Umbilical cord (tissue), 1 donor: ENCODE measurements at regions not wholly inside any gene's neighbourhood (a gene's known extent, or its start where the extent isn't known, plus 50 kb on each side); places are given as distances from the start of the nearest gene placed in this dataset.
"Not testable (repeated sequence)": the region's sequence is repeated elsewhere in the genome, so short reads cannot be mapped to it uniquely, and the experiment has no call there.

ENCODE experiments used
- DNase-seq: peaks from one replicate; pipeline ENCODE4 v3.0.0-alpha.2; 2015; ENCODE audit warnings: low spot score

DNA sequence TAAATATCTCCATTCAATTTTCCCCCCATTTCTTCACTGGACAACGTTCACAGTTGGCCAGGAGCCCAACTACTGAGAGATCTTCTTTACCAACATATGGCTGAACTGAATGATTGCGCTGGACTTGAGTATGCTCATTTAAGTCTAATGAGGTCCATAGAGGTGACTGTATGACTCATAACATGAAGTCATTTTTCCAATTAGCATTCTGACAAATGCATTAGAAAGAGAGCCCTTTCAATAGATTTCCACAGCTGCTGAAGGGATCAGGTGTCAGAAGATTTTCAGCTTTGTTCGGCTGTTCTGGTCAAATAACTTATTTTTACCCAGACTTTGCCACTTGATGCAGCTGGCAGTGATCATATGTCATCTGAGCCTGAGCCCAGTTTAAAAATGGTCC lies 438.0 kb downstream of the ETV1 start:
- no peak for DNase-seq

DNA sequence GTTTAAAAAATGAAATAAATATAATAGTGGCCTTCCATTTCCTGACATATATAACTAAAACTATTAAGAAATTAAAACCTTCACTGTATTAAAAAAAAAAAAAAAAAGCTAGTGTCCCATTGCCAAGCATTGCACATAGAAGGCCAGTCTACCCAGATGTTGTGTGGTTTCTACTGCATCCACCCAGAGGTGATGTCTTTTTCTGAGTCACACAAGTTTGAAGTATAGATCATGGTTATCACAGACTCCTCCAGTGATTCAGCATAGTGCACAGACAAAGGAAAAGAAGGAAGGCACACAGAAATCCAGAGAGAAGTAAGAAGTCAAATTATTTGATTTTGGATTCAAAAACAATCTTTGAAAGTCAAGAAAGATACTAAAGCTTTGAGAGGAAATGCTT lies 429.0 kb downstream of the ETV1 start:
- no peak for DNase-seq

DNA sequence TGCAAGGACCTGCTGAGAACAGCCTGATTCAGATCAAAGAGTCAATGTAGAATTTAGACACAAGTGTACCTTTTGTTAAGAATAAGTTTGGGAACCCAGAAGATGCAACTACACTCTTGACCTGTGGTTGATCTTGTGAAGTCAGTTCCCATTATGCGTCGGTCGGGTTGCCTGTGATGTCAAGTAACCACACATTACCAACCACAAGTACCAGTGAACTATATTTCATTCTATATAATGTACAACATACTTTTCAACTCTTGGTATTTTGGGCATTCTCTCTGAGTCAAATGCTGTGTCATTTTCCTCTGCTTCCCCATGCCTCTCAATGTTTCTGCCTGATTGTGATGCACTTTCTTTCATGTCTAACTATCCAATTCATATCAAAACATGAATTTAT lies 426.2 kb downstream of the ETV1 start:
- DNase-seq, result no peak

DNA sequence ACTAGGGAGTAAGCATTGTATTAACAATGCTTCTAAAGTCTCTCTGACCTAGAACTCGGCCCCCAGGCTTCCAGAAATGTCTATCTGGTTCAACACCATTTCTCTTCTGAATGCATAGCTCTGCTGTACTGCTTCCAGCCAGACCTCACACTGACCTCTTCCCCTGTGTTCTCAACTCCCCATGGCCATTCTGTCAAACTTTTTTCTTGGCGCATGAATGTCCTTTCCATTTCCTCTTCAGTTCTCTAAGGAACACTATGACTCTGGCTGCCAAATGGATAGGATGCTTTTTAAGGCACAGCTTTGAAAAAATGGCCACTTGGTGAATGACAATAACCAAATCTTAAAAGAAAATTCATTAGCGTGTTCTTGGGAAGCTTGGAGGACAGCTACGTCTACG lies 425.8 kb downstream of the ETV1 start:
- DNase-seq, result no peak

DNA sequence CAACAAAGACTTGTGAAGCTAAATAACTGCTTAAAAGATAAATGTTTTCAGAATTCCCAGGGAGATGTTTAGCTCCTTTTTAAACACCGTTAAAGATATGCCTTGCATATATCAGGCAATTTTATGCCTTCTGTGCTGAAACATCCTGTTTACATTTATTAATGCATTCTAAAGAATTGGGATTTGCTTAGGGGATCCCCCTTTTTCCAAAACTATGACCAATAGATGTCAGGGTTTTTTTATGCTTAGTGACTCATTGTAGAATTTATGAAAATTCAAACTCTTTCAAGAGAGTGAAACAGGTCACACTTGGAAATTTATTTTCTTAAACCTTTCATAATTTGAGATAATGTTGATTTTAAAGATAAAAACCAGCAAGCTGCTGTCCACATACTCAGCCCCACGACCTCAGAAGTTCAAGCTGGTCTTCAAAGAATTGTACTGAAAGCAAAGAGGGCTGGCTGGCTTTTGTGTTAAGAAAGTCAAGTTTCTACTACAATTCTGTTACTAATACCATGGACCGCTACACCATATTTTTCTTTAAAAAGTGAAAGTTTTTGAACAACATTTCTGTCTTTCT lies 411.8 kb downstream of the ETV1 start:
- no peak for DNase-seq

DNA sequence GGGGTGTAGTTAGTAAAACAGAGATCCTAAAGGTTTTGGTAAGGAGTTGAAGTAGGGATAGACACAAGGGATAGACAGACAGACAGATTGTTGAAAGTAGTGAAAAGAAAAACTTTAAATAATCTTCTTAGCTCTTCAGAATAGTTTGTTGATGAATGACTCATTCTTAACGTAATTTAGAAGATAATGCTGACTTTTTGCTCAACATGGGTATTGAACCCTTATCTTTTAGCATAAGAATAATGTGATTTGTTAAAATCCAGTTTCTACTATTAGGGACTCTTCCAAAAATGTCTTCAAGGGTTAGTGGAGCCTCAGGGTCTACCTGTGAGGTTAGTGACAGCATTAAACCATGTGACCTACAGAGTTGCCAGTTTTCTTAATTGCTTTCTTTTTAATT lies 411.2 kb downstream of the ETV1 start:
- no peak for DNase-seq

DNA sequence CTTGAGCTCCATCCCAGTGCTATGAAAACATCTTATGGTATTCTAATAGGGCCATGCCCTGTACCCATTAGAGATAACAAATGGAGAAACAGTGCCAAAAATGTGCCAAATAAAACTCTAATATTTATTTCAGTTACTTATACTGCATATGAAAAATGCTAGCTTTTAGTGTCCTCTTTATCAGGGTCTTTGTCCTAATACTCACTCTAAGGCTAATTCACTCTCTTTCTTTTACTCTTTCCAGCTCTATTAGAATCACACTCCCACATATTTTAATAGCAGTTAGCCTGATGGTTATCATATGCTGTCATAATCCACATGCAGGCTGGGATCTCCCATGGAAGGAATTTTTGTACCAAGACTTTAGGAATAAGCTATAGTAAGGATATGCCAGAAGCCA lies 408.4 kb downstream of the ETV1 start:
- DNase-seq, result peak; percentile 66

DNA sequence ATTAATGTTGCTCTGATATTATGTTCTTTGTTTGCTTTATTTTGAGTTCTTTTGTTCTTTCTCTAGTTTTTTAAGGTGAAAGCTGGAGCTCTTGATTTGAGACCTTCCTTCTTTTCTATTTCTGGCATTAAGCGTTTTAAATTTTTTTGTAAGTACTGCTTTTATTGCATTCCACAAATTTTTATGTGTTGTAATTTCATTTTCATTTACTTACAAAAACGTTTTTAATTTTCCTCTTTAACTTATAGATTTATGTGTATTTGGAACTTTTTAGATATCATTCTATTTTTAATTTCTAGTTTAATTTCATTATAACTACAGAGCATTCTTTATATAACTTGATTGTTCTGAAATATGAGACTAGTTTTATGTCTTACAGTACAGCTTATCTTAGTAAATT lies 395.6 kb downstream of the ETV1 start:
- no peak for DNase-seq

DNA sequence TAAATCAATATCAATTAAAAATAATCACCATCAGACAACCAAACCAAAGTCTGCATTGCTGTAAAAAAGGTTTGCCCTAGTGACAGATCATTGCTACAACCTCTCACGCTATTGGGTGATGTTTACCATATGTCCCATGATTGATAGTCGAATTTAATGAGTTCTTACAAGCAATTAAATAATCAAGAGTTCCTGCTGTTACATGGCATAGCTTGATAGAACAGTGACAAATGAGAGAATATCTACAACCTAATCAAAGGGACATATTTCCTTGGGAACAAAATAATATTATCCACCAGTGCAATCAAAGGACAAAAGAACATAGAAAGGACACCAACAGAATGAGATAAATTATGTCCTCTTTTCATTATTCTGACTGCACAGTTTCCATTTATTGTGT lies 387.4 kb downstream of the ETV1 start:
- DNase-seq, result no peak

DNA sequence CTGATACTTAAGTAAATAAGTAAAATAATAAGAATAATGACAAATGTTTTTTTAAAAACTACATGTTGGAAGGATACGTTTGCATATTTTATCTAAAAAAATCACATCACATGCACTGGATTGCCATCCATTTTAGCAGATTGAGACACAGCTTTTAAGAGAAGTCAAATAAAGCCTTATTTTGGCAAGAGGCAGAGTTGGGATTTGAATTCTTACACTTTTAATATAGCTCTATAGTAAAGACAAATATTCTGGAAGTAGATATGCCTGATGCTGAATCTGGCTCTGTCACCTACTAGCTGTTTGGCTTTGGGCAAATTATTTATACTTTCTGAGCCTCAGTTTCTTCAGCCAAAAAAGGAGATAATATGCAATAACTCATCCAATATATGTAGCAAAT lies 386.4 kb downstream of the ETV1 start:
- no peak for DNase-seq

DNA sequence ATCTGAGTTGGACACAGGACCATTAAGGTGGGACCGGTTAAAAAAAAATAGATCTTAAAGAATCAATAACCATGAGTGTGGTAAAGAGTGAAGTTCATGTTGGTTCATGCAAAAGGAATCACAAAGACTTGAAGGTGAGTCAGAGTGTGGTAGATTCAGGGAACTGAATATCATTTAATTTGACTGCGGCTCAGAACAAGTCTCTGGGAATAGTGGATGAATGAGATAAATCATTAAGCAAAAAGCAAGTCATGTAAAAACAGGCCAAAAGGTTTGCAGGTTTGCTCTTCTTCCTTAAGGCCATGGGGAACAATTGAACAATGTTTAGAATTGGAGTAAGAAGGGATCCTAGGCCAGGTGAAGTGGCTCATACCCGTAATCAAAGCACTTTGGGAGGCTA lies 385.8 kb downstream of the ETV1 start:
- no peak for DNase-seq

DNA sequence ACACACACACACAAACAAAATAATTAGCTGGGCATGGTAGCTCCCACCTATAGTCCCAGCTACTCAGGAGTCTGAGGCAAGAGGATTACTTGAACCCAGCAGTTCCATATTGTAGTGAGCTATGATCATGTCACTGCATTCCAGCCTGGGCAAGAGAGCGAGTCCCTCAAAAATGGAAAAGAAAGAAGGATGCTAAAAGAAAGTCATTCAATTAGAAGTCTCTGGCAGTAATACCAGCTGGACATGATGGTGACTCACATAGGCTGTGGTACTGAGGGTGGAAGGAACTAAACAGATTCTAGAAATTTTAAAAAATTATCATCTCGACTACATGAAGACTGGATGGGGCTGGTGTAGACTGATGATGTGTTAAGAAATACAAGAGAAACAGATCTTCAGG lies 385.3 kb downstream of the ETV1 start:
- DNase-seq, result no peak

DNA sequence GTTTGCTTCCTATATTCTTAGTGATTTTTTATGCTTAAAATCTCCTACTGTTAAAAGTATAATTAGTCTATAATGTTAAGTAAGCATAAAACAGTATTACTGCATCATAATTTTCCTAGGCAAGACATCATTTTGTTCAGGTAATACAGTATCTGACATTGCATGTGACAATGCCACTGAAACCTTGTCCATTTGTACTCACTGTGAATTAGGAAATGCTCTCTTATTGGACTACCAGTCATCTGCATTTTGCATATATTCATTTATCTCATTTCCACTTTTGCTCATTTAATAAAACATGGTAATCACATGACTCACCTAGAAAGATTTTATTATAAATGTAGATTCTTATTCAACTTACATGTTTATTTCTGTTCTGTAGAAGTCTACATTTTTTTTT lies 379.1 kb downstream of the ETV1 start:
- no peak for DNase-seq

DNA sequence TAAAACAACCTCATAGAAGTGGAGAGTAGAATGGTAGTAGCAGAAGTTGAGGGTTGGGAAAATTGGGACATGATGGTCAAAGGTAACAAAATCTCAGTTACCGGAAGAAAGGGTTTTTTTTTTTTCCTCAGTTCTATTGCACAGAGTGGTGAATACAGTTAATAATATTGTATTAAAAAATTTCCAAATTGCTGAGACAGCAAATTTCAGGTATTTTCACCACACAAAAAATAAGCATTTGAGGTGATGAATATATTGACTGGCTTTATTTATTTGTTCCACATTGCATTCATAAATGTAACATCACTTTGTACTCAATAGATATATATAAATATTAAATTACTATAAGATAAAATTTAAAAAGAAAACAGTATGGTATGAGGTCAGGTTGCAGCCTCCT lies 373.8 kb downstream of the ETV1 start:
- no peak for DNase-seq

DNA sequence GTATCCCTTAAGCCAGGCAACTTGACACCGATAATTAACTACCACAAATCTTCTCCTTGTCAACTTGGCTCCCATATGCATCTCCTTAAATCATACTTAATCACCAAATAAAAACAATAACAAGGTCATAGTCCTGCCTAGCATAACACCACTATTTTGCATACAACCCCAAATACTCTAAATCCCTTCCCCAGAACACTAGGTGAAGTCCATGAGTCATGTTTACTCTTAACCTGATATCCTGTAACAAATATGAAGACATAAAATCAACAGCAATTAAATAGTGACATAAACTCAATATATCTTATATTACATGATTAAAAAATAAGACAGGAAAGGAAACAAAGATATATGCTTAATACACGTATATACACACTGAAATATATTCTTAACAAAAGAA lies 362.0 kb downstream of the ETV1 start:
- no peak for DNase-seq

DNA sequence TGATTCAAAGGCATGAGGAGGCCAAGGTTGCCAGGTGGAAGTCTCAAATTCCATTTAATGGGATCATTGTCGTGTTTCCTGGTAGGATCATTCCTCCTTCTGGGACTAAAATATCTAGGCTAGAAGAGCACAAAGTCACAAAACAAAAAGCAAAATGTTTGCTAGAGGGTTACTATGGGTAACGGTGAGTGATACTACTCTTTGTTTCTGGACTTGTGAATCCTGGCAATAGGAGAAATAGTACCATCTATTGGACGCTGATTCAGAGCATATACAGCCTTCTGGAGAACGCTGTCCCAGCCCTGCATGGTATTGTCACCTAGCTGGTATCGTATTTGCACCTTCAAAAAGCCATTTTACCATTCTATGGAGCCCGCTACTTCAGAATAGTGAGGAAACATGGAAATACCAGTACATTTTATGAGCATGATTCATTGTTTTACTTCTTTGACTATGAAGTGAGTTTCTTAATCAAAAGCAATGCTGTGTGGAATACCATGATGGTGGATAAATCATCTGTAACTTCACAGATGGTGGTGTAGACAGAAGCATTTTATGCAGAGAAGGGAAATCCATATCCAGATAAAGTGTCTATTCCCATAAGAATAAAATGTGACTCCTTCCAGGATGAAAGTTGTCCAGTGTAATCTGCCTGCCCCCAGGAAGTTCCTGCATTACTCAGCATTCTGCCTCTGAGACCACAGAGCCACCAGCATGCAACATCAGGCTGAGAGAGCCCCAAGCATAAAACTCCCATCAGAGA lies 361.0 kb downstream of the ETV1 start:
- DNase-seq, result no peak

DNA sequence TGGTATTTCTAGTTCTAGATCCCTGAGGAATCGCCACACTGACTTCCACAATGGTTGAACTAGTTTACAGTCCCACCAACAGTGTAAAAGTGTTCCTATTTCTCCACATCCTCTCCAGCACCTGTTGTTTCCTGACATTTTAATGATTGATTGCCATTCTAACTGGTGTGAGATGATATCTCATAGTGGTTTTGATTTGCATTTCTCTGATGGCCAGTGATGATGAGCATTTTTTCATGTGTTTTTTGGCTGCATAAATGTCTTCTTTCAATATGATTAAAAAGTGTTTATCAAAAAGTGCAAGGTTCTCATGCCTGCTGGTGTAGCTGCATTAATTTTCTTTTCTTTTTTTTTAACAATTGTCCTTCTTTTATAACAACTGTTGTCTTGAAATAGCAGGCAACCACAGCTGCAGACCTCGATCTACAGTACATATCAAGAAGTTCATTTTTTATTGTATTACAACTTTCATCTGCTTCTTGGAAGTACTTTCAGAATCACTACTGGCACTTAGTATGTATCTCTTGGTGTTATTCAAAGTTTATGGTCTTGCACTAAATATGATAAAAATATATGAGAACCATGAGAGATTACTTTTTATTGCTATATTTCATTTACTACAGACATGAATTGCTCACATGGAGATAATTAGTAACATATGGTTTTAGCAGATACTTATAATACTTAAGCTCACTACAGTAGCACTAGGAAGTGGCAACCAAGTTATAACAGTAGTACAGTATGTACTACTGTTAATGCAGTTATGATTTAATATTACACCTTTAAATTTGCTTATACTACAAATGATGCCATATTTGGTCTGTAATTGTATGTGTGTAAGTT lies 358.0 kb downstream of the ETV1 start:
- not testable (repeated sequence) for DNase-seq

DNA sequence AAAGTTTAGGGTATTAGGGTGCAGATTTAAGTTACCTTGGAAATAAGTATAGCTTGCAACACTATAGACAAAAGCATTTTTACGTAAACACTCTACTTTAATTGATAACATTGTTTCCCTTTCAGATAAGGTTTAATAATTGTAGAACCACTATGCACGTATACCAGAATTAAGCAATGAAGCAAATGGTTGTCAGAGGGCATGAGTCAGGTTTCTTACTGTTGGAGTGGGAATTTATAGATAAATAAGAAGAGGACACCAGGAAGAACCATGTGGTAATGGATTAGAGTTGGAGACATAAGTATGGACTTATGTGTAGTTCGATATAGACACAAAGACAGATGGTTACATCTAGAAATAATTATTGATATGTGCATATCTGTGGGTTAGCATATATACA lies 355.6 kb downstream of the ETV1 start:
- no peak for DNase-seq

DNA sequence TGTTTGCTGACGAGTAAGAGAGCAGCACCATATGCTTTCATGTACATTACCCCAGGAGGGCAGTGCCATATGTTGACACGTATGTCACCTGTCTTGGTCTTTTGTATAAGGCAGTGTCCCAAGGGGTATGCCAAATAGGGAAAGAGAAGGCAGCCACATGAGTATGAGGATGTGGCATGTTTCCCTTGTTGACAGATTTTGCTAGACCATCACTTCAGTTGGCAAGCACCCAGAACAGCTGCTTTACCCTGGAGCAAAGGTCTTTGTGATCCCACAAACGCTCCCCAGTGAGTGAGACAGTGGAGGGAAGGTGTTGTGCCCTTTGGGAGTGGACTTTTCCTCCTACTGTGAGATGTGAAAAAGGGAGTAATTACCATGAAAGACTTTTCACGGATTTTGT lies 350.1 kb downstream of the ETV1 start:
- DNase-seq, result no peak

DNA sequence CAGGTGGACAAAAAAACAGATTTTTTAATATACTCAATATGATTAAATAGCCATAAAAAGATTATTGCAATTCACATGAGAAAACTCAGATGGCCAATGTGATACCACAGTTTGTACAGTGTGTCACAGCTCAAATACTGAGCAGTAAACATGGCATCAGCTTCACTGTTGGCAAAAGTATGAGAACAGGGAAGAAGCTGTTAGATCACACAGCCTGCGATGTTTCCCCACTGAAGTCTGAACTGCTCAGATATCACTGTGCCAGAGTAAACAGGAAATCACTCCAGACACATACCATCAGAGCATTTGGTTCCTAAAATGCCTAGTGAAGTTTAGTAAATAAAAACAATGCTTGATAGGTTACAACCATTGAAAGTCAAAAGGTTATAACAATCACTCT lies 347.8 kb downstream of the ETV1 start:
- peak; percentile 3 for DNase-seq

DNA sequence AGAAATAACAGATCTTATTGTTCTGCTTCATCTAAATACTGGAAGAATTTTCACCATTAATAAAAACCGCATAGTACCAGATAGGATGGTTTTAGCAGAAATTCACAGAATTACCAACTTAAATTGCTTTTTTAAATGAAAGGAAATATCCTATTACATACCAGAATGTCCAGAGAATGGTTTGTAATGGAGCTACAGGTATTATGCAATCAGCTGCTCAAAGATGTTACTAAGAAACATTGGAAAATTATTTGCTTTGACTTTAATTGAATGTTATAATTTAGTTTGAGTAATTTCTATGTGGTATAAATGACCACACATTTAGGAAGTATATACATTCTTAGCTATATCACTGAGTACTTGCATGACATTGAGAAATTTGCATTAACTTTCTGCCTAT lies 338.3 kb downstream of the ETV1 start:
- DNase-seq, result no peak

DNA sequence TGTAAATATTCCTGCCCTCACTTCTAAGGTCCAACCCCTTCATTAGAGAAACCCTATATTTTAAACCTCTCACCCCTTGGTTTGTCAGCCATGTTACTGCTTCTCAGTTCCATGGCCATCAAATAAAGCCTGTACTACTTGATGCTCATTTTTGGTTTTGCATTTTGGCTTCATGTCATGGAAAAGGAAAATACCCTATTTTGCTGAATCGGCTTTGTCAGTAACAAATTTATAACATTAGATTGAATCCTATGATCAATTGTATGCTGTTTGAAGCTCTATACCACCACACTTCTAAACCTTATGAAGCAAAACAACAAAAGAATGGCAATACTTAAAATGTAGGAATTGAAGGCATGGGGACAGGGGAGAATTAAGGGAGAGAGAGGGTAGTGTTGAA lies 333.1 kb downstream of the ETV1 start:
- DNase-seq, result no peak

DNA sequence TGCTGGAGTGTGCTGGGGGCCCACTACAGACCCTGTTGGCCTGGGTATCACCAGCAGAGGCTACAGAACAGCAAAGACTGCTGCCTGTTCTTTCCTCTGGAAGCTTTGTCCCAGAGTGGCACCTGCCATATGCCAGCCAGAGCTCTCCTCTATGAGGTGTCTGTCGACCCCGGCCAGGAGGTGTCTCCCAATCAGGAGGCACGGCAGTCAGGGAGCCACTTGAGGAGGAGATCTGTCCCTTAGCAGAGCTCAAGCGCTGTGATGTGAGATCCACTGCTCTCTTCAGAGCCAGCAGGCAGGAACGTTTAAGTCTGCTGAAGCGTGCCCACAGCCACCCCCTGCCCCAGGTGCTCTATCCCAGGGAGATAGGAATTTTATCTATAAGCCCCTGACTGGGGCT lies 316.2 kb downstream of the ETV1 start:
- no peak for DNase-seq
